Vagina (tissue), 2 donors: ENCODE measurements at regions not wholly inside any gene's neighbourhood (a gene's known extent, or its start where the extent isn't known, plus 50 kb on each side); places are given as distances from the start of the nearest gene placed in this dataset.

ENCODE experiments used
- DNase-seq, 2 donors: peaks; one replicate each; pipeline ENCODE4 v3.0.0-alpha.2; 2017; ENCODE audit errors: extremely low spot score in 2 of 2
- H3K27ac ChIP-seq: fragments of 200-600 bp; sonication (generic); one replicate; pipeline ENCODE4 v1.5.1; 2019
- H3K27me3 ChIP-seq: fragments of 200-600 bp; sonication (generic); one replicate; pipeline ENCODE4 v1.5.1; 2019
- H3K36me3 ChIP-seq, 2 donors: fragments of 200-600 bp; sonication (generic); one replicate each; pipeline ENCODE4 v1.5.1; 2017 to 2019
- H3K4me1 ChIP-seq: fragments of 200-600 bp; sonication (generic); one replicate; pipeline ENCODE4 v1.5.1; 2019
- H3K4me3 ChIP-seq, 2 donors: fragments of 200-600 bp; sonication (generic); 1 replicate in 1 of 2; 2 replicates in 1 of 2; pipeline ENCODE4 v1.5.1; 2016 to 2019
- H3K9me3 ChIP-seq: fragments of 200-600 bp; sonication (generic); one replicate; pipeline ENCODE4 v1.5.1; 2019
- POLR2A ChIP-seq, 2 donors: fragments of 450-650 bp; IDR thresholded peaks; one replicate each; pipeline ENCODE4 v1.6.1; 2017; ENCODE audit warnings: antibody characterized with exemption in 2 of 2, mild to moderate bottlenecking in 2 of 2, moderate library complexity in 2 of 2
- POLR2AphosphoS5 ChIP-seq, 2 donors: sonication (generic); formaldehyde crosslinking; IDR thresholded peaks; one replicate each; pipeline ENCODE4 v1.9.0; 2017; ENCODE audit warnings: antibody characterized with exemption in 2 of 2, mild to moderate bottlenecking in 2 of 2, low read depth in 1 of 2; ENCODE audit not compliant: insufficient read depth in 1 of 2
- intact Hi-C: fragments of 100-400 bp; cut with DNase I; formaldehyde crosslinking; loops from one replicate; pipeline ENCODE4 v1.15.1; 2023
- TF ChIP-seq, protein P1 (sequence below), 3 experiments: fragments of 450-650 bp in 2 of 3; fragments of 200-600 bp in 1 of 3; sonication (generic) in 1 of 3; IDR thresholded peaks; one replicate each; pipeline ENCODE4 v1.5.1; 2017 to 2019; ENCODE audit warnings: antibody characterized with exemption in 3 of 3, mild to moderate bottlenecking in 2 of 3, moderate library complexity in 2 of 3

DNA sequence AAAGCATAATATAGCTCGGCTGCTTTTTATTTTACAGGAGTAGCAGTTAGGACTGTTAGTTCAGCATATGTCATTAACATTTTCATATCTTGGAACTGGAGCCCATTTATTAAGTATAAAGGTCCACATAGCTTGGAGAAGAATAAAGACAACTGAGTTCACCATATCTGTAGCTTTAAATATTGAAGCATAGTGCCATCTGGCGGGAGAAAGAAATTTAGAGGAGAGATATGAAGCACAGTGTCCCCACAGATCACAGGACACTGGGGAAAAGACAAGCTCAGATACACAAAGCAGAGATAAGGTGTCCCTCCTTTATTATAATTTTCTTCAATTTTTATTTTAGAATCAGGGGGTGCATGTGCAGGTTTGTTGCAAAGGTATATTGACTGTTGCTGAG is 104.7 kb upstream of the FREM2 start:
- Histone ChIP-seq H3K4me3 (no peak overlapping the region), H3K27ac (no peak overlapping the region), H3K27me3 (no peaks in the 10 kb centered on the region), H3K36me3 (no peaks in the 10 kb centered on the region), H3K9me3 (no peaks in the 10 kb centered on the region), H3K4me1 (no peaks in the 10 kb centered on the region)
- TF ChIP-seq POLR2A (IDR thresholded peaks at IDR 0.05) (no peak), POLR2AphosphoS5 (IDR thresholded peaks at IDR 0.05; ENCODE audit: insufficient read depth in 1 of 2, low read depth in 1 of 2) (no peak)
- TF ChIP-seq, protein P1, sequence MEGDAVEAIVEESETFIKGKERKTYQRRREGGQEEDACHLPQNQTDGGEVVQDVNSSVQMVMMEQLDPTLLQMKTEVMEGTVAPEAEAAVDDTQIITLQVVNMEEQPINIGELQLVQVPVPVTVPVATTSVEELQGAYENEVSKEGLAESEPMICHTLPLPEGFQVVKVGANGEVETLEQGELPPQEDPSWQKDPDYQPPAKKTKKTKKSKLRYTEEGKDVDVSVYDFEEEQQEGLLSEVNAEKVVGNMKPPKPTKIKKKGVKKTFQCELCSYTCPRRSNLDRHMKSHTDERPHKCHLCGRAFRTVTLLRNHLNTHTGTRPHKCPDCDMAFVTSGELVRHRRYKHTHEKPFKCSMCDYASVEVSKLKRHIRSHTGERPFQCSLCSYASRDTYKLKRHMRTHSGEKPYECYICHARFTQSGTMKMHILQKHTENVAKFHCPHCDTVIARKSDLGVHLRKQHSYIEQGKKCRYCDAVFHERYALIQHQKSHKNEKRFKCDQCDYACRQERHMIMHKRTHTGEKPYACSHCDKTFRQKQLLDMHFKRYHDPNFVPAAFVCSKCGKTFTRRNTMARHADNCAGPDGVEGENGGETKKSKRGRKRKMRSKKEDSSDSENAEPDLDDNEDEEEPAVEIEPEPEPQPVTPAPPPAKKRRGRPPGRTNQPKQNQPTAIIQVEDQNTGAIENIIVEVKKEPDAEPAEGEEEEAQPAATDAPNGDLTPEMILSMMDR (IDR thresholded peaks at IDR 0.05), result no peak
- intact Hi-C loops, result no loop called here
- no peak for DNase-seq

DNA sequence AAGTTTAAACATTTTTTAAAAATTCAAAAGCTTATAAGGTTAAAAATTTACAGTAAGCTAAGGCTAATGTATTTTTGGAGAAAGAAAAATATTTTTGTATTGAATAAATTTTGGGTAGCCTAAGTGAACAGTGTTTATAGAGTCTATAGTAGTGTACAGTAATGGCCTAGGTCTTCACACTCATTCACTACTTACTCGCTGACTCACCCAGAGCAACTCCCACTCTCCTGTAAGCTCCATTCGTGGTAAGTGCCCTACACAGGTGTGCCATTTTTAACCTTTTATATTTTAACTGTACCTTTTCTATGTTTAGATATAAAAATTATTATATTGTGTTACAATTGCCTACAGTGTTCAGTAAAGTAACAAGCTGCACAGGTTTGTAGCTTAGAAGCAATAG is 96.6 kb upstream of the FREM2 start:
- H3K4me3 ChIP-seq, result no peak overlapping the region
- intact Hi-C loops, result no loop called here
- H3K27me3 ChIP-seq, result no peaks in the 10 kb centered on the region
- no peaks in the 10 kb centered on the region for H3K9me3 ChIP-seq
- no peak overlapping the region for H3K27ac ChIP-seq
- DNase-seq, result no peak
- no peaks in the 10 kb centered on the region for H3K4me1 ChIP-seq
- H3K36me3 ChIP-seq, result no peaks in the 10 kb centered on the region
- no peak for TF ChIP-seq POLR2AphosphoS5 (IDR thresholded peaks at IDR 0.05; ENCODE audit: insufficient read depth in 1 of 2, low read depth in 1 of 2)
- TF ChIP-seq, protein P1 (IDR thresholded peaks at IDR 0.05), result no peak
- no peak for TF ChIP-seq POLR2A (IDR thresholded peaks at IDR 0.05)

- intact Hi-C loops, result no loop called here
- no peaks in the 10 kb centered on the region for H3K36me3 ChIP-seq
- no peak for TF ChIP-seq POLR2AphosphoS5 (IDR thresholded peaks at IDR 0.05; ENCODE audit: insufficient read depth in 1 of 2, low read depth in 1 of 2)
- TF ChIP-seq, protein P1 (IDR thresholded peaks at IDR 0.05), result no peak
- no peak for TF ChIP-seq POLR2A (IDR thresholded peaks at IDR 0.05)
- no peak overlapping the region for H3K27ac ChIP-seq
- no peaks in the 10 kb centered on the region for H3K9me3 ChIP-seq
- H3K4me3 ChIP-seq, result no peak overlapping the region
- no peaks in the 10 kb centered on the region for H3K4me1 ChIP-seq
- no peaks in the 10 kb centered on the region for H3K27me3 ChIP-seq
- DNase-seq, result no peak
These were observed 95.9 kb upstream of the FREM2 start for GRCh38 chr13:38590796-38591507.

- Histone ChIP-seq H3K4me3 (no peak overlapping the region), H3K27me3 (no peaks in the 10 kb centered on the region), H3K9me3 (no peaks in the 10 kb centered on the region), H3K27ac (no peak overlapping the region), H3K36me3 (no peaks in the 10 kb centered on the region), H3K4me1 (no peaks in the 10 kb centered on the region)
- DNase-seq, result no peak
- intact Hi-C loops, result no loop called here
- no peak for TF ChIP-seq POLR2AphosphoS5 (IDR thresholded peaks at IDR 0.05; ENCODE audit: insufficient read depth in 1 of 2, low read depth in 1 of 2)
- TF ChIP-seq, protein P1 (IDR thresholded peaks at IDR 0.05), result no peak
- TF ChIP-seq POLR2A (IDR thresholded peaks at IDR 0.05), result no peak
These were observed 84.6 kb upstream of the FREM2 start for GRCh38 chr13:38602266-38602665.

DNA sequence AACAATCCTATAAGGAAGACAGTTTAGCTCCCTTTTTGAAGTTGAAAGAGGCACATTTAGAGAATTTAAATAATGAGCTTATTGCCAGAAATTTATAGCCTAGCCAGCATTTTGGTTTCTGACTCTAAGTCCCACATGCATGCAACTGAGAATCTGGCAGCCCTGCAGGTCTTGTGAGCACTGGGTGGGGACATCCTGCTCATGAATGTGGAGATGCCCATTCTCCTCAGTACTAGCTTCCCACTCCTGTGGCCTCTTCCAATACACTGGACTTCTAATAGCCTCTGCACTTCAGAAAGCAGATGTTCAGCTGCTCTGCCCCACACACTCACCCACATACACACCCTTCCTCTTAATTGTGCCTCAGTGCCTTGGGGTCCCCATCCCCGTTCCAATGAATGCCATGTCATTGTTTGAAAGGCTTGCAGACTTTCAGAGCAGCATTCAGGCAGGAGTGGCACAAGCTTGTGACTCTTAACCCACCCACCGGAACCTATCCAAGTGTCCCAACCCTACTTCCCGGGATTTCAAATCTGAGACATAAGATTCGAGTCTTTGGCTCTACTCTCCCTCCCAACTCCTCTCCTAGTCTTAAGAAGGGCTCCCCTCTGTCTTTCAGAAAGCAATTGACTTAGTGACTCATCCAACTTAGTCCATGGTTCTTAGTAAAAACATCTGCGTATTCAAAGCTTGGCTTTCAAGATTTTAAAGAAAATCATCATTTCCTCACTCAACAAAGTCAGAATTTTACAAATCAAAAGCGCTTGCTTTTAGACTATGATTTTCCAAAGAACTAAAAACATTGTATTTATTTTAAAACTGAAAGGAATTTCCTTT is 80.0 kb upstream of the FREM2 start:
- intact Hi-C loops, result no loop called here
- Histone ChIP-seq H3K36me3 (no peaks in the 10 kb centered on the region), H3K4me3 (no peak overlapping the region), H3K27ac (no peak overlapping the region), H3K9me3 (no peaks in the 10 kb centered on the region), H3K27me3 (no peaks in the 10 kb centered on the region), H3K4me1 (no peaks in the 10 kb centered on the region)
- DNase-seq, result no peak
- TF ChIP-seq, protein P1 (IDR thresholded peaks at IDR 0.05), result no peak
- TF ChIP-seq POLR2AphosphoS5 (IDR thresholded peaks at IDR 0.05; ENCODE audit: insufficient read depth in 1 of 2, low read depth in 1 of 2), result no peak
- no peak for TF ChIP-seq POLR2A (IDR thresholded peaks at IDR 0.05)
